ENCODE measurements at regions not wholly inside any gene's neighbourhood (a gene's known extent, or its start where the extent isn't known, plus 50 kb on each side); places are given as distances from the start of the nearest gene placed in this dataset.
"Not testable (repeated sequence)": the region's sequence is repeated elsewhere in the genome, so short reads cannot be mapped to it uniquely, and the experiment has no call there.

DNA sequence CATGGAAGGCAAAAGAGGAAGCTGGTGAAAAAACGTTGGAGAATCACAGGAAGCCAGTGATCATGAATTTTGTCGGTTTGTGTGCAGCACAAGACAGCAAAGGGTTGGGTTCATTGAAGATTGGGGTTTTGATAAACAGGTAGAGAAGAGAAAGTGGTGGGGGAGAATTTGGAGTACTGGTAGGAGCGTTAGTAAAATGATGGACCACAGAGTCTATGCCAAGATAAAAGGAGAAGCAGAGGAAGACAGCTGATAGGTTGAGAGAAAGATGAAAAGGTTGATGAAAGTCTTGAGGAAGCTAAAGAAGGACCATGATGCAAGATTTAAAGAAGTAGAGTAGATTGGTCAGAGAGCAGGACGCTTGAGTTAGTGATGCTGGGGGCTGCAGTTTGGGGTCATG is 156.8 kb upstream of the POU3F1 start:
- no peak for DNase-seq

DNA sequence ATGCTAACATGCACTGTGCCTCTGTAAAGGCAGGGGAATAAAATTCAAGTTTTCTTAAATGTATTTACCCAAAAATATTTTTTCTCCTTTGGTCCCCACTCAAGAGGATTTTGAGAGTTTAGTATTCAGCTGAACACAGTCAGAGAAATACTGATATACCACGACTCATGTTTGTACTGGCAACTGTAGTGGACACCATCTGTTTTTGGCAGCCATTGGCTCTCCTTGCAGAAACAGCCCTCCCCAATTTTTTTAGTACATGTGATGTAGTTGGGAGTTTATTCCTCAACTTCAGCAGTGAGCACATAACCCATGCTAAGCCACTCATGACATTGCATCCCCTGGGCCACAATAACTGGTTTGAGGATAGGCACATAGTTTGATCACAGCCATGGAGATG is 154.8 kb upstream of the POU3F1 start:
- no peak for DNase-seq

DNA sequence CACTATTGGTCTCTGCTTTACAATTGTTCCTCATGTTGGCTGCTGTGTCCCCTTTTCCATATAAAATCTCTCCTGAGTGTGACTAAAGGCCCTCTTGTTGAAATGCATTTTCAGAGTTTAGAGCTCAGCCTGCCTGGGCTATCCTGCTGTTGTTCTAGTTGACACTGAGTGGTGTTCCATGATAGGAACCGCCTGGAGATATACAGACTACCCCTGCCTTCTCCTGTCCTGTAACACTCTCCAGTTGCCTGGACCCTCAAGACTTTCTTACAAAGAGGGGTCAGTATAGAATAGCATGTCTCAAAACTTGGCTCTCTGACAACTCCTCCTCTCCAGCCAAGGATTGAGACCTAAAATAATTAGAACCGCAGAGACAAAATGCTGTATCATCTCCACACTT is 152.0 kb upstream of the POU3F1 start:
- DNase-seq = no peak

DNA sequence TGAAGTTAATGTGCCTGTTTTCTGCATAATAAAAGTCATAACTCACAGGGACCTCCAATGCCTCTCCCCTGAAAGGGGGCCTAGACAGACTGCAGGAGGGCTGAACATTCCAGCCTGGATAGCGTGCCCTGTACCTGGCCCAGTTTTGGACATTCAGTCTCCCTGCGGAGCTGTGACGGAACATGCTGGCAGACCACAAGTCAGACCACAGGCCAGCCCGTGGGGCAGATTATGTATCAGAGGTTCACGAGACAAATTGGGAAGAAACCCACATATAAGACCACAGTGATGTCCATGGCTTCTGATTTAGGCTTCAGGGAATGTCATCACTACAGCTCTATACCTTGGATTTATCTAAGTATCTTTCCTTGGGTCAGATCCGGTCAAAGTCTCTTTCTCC is 151.5 kb upstream of the POU3F1 start:
- no peak for DNase-seq

DNA sequence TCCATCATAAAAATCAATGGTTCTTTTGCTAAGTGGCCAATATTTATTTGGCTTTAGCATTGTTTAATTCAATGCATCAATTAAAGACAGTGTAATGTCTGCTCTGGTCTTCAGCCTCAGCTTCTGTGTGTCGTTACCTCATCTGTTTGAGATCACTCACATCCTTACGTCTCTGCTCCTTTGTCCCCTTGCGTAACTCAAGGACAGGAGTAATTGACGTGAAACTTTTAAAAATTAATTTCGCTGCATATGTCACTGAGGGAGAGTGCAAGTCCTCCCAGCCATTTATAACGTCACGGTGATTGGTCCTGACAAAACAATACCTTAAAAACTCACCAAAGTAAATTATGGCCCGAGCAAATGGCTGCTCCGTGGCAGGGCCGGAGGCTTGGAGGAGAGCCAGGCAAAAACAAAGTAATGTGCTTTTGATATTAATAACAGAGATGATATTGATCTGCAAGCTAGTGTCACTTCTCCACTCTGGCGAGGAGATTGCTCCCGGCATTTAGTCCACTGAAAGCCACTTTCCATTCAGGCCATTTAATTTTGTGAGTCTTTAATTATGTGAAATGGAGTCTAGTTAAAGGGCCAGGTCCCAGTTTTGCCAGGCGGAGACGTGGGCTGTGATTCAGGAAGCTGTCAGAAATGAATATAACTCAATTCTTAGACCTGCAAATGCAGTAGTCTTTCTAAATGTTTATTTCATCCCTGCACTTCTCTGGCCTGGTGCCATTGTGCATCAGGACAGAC is 150.9 kb upstream of the POU3F1 start:
- no peak for DNase-seq

DNA sequence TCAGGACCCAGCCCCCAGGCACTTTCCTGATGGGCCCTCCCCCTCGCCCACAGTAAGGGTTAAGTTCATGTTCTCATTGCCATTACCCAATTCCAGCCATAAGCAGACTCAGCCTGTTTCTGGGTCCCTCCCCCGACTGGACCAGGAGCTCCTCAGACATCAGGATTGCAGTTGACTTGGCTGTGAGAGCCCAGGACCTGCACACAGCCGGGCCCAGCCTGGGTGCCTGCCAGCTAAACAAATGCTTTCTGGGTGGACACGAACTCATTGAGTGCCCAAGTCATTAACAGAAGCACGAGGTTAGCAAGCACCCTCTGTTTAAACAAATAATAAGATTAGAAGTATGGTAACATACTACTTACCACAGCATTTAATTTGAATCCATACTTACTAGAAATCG is 147.9 kb upstream of the POU3F1 start:
- no peak for DNase-seq

DNA sequence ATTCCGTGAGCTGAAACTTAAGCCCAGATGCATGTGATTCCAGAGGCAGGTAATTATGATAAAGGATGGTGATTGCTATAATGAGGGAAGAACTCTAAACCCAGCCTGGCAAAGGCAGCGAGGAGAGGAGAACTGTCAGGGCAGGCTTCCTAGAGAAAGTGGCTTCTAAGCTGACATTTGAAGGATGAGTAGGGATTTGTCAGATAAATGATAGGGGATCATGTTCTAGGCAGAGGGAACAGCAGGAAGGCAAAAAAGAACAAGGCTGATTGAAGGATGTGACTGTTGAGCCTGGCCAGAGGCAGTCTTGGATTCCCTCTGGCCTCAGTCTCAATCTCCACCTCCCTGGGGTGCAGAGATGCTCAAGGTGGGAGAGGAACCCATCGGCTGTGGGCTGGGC is 146.4 kb upstream of the POU3F1 start:
- no peak for DNase-seq

DNA sequence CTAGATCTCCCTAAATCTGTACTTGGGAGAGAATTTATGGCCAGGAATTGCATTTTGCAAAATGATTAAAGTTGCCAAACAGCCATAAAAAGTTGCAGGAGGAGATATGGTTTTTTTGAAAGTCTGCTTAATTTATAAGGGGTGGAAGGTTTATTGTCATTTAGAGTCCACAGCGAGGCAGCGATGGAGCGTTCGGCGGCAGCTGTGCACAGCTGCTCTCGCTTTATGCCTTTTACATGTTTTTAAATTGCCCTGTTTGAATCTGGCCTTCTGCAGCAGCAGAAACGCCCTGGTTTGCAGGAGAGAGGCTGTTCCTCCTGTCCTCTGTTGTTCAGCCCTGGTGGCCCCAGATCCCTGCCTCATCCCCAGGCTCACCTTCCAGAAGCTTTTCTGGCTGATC is 144.9 kb upstream of the POU3F1 start:
- DNase-seq = no peak

DNA sequence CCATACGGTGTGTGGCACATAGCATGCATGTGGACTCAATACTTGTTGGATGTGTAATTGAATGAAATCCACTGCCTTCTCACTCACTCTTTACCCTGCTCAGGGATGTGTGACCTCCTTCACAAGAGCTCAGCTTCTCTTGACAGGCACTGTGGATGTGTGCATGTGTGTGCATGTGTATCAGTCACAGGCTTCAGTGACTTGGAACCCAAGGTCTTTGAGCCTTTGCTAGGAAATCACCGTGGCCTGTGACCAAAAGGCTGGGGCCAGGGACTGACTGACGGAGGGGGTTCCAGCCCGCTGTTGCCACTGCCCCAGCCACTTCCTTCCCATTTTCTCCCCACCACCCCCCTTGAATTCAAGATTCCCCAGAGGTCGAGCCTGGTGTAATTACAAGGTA is 144.4 kb upstream of the POU3F1 start:
- DNase-seq = no peak

DNA sequence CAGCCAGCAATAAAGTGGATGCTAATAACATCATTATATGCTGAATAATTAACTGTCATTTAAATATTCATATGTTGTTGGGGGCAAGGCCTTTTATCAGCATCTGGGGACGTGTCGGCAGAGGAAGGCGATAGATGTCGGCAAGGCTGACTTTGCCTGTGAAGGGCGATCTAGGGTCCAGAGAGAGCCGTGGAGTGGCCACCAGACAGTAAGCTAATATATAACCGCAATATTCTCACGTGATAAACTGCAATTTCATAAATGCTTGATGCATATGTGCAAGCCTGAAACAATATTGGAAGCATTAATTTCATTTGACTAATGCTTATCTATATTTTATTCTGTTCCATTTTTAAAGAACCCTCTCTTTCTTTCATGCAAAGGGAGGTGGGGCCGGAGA is 141.0 kb upstream of the POU3F1 start:
- DNase-seq = no peak

DNA sequence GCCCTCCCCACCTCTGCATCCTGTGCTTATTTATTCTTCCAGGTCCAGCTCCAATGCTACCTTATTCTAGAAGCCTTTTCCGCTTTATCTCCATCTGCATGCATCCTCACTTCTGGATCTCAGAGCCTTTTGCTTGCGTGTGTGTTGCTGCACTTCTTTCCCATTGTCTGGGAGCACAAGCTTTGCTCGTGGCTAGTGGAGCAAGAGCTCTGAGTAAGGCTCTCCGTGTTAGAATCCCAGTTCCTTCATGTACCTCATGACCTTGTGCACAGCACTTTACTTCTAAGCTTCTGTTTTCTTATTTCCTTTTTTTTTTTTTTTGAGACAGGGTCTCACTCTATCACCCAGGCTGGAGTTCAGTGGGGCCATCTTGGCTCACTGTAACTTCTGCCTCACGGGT is 140.0 kb upstream of the POU3F1 start:
- no peak for DNase-seq

DNA sequence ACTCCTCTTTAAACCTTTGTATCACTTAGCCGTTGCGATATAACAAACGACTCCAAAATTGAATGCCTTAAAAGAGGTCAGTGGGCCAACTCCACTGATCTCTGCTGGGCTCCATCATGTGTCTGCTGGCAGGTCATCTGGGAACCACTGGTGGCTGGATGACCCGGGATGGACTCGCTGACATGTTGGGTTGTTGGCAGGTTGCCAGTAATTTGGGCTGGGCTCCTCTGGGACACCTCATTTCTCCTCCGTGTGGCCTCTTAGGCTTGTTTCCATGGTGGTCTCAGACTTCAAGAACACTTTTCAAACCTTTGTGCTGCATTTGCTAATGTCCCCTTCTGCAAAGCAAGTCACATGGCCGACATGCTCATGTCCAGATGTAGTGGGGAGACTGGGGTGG is 139.3 kb upstream of the POU3F1 start:
- no peak for DNase-seq

DNA sequence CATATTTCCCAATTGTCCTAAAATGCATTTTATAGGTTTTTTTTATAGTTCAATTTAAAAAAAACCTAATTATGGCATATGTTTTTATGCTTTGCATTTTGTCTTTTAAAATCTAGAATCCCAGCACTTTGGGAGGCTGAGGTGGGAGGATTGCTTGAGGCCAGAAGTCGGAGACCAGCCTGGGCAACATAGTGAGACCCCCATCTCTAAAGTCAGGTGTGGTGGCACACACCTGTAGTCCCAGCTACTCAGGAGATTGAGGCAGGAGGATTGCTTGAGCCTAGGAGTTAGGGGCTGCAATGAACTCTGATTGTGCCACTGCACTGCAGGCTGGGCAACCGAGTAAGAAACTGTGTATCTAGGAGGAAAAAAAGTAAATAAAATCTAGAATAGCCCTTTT is 137.2 kb upstream of the POU3F1 start:
- DNase-seq = no peak

DNA sequence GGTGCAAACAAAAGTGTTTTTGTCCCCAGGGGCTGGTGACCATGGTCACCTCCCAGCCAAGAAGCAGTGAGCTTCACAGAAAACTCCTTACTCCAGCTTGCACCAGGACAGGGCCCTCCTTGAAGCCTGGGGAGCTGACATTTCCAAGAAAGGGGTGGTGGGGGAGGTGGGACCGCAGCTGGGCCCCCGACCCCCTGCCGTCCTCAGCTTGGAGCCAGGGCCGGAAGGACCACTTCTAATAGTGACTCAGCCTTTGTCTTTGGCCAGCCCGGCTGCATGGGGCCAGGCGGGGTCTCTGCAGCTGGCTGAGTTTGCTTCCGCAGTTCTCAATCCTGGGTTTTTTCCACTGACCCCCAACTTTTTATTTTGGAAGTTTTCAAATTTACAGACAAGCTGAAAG is 136.5 kb upstream of the POU3F1 start:
- no peak for DNase-seq

DNA sequence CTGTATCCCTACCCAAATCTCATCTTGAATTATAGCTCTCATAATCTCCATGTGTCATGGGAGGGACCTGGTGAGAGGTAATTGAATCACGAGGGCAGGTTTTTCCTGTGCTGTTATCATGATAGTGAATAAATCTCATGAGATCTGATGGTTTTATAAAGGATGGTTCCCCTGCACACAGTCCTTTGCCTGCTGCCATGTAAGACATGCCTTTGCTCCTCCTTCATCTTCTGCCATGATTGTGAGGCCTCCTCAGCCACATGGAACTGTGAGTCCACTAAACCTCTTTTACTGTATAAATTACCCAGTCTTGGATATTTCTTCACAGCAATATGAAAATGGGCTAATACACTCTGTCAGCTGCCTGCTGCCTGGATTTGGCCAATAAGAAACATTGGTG is 133.8 kb upstream of the POU3F1 start:
- DNase-seq = not testable (repeated sequence)

DNA sequence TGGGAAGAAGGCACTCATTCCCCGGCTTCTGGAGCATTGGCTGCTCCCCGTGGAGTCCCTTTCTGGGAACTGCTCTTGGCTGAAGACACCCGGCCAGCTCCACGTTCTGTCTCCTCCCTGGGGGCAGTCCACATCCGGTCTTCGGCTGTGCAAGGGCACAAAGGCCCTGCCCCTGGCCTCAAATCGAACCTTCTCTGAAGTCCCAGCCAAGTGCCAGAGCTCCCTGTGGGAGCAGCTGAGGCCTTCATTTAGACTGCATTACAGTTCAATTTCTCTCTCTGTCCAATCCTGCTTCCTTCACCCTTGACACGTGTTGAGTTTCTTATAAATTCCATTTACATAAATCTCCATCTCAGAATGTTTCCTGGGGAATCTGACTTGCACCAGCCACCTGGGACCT is 132.9 kb upstream of the POU3F1 start:
- no peak for DNase-seq

DNA sequence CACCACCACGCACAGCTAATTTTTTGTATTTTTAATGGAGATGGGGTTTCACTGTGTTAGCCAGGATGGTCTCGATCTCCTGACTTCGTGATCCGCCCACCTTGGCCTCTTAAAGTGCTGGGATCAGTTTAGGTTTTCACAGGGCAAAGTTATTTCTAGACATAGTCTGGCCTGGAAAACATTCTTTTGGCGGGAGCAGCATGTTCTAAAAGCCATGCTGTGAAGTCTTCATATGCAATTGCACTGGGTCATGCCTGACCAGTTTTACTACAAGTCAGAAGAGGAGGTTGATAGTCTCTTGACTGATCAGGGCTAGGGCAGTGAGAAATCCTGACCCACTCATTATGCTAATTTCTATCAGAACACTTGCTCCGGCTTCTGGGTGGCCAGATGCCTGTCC is 131.6 kb upstream of the POU3F1 start:
- DNase-seq = no peak

DNA sequence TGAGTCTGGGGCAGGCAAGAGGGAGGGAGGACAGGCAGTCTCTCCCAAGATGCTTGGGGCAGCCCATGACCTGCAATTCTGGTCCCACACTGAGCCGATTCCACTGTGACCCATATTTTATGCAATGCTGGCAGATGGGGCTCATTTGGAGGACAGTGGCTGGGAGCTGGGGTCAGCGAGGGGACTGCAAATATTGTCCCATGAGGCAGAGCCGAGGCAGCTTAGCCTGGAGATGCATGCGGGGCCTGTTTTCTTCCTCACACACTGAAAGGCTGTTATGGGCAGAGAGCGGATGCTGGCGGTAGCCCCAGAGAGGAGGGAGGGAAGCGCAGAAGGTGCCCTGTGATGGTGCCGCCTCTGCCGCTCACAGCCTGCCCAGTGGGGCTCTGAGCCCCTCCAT is 128.5 kb upstream of the POU3F1 start:
- no peak for DNase-seq

DNA sequence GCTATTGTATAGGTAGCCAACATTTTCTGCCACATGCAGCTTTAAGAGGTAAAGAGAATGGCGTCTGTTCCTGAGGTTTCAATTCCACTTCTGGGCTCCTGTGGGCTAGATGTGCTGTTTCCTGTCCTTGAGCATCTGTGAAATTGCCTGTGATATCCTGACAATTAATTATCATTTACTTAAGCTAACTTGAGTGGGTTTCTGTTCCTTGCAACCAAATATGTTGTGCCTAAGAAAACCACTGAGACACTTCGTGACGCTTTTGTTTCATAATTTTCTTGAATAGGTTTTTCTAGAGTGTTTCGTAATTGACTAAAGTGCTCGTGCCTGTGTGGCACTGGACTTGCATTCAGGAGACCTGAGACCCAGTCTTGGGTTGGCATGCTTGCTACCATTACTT is 127.3 kb upstream of the POU3F1 start:
- DNase-seq = no peak

DNA sequence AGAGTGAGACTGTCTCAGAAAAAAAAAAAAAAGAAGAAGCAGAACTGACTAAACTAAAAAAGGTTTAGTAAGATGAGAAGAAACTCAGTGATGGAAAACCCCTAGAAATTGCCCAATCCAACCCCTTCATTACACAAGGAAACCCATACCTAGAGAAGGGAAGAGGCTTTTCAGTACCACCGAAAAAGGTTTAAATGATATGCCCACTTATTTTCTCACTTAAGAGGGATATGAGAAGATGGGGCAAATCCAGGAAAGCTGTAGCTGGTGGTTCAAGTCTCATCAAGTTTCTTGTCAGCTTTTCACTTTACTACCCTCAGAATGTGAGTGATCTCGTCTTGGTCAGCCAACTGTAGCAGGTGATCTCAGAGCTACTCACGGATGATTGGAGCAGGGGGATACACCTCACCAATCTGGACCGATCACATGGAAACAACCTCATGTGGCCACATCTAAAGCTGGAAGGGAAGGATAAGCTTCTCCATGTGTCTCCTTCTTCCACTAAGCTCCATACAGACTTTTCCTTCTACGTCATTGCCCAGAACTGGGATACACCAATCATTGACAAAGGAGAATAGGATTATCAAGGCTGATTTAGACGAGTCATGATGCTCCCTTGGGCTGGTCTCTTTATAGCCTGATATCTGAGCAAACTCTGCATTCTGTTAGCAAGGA is 126.7 kb upstream of the POU3F1 start:
- no peak for DNase-seq

DNA sequence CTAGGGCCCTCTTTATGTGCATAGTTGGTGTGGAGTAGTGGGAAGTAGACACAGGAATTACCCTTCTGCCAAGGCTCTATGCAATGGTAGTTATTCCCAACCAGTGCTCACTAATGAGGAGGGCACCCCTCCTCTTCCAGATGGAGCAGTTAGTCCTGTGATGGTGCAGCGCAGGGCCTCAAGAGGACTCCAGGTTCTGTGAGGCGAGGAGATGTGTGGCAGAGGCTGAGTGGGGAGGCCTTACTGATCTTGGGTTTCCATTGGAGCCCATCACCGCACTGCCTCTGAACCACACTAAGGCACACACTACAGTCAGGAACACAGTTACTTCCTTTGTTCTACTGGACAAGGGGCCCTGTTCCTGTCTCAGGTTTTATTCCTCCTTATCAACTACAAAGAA is 122.5 kb upstream of the POU3F1 start:
- no peak for DNase-seq

DNA sequence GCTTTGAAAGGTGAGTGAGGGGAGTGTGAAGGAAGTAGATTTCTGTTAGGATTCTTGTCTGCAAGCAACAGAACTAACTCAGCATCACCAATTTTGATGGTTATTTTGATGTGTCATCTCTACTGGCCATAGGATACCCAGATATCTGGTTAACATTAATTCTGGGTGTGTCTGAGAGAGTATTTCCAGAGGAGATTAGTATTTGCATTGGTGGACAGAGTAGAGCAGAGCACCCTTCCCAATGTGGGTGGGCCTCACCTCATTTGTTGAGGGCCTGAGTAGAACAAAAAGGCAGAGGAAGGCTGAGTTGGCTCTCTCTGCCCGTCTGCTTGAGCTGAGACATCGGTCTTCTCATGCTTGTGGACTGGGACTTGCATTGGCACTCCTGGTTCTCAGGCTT is 121.8 kb upstream of the POU3F1 start:
- DNase-seq = no peak

DNA sequence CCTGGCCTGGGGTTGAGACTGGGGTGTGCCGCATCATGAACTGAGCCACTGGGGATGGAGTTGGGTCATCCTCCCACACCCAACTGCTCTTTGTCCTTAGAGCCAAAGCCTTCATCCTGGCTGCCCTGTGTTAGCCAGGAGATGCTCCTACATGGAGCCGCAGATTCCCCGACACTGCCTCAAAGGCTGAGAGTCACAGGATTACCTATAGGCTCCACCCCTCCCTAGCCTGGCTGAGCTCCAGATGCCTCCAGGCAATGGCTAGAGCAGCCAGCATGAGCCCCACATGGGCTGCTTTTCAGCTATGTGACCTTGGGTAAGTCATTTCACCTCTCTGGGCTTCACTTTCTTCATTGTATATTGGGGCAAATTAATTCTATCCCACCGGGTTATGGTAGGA is 119.9 kb upstream of the POU3F1 start:
- no peak for DNase-seq

DNA sequence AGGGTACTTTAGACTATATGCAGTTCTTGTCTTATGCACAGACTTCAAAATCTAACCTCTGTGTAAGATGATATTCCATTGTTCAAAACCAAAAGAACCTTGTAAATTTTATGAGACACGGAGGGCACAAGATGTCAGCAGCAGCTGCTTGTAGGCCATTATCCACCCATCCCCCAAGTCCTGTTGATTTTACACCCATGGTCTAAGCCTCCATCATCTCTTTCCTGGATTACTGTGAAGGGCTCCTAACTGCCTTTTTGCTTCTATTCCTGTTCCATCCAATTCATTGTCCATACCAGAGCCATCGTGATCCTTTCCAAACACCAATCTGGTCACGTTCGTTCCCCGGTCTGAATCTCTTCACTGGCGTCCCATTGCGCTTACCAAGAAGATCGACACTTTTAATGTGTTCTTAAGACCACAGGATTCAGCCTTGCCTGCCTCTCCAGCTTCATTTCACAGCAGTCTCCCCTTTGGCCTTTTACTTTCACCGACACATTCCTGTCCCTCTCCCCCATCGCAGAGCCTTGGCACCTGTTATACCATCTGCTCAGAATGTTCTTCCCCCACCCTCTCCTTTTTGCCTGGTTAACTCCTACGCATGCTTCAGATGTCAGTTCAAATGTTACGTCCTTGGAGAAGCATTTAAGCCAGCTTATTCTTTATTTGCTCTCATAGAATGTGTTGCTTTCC is 107.3 kb upstream of the POU3F1 start:
- no peak for DNase-seq
